Activated CD8-positive, alpha-beta memory T cell treated with anti-CD3 and anti-CD28 coated beads, Interleukin-2, amount 50 U/mL, for 48 hours (primary cell): ENCODE measurements at regions not wholly inside any gene's neighbourhood (a gene's known extent, or its start where the extent isn't known, plus 50 kb on each side); places are given as distances from the start of the nearest gene placed in this dataset.

Experiments
- DNase-seq: peaks from one replicate; pipeline ENCODE4 v3.0.0-alpha.2; 2020

- DNase-seq, result no peak
Observed at GRCh38 chr2:64770137-64770780, 116.5 kb upstream of the SERTAD2 start.

GRCh38 chr2:64770781-64771334 lies 117.1 kb upstream of the SERTAD2 start:
- DNase-seq, result no peak

GRCh38 chr2:64771737-64772136 lies 118.0 kb upstream of the SERTAD2 start:
- no peak for DNase-seq

GRCh38 chr2:64773461-64774118 lies 119.9 kb upstream of the SERTAD2 start:
- no peak for DNase-seq

GRCh38 chr2:64777841-64778240 lies 124.1 kb upstream of the SERTAD2 start:
- DNase-seq, result no peak

- DNase-seq, result no peak
Observed at GRCh38 chr2:64779117-64779690, 125.5 kb upstream of the SERTAD2 start.

- DNase-seq, result no peak
Observed at GRCh38 chr2:64780041-64780440, 126.3 kb upstream of the SERTAD2 start.

GRCh38 chr2:64781711-64782390 lies 128.1 kb upstream of the SERTAD2 start:
- DNase-seq, result no peak

- DNase-seq, result no peak
Observed at GRCh38 chr2:64784168-64785061, 130.7 kb upstream of the SERTAD2 start.

GRCh38 chr2:64785245-64785644 lies 131.5 kb upstream of the SERTAD2 start:
- DNase-seq, result no peak

- no peak for DNase-seq
Observed at GRCh38 chr2:64786343-64787018, 132.8 kb upstream of the SERTAD2 start.

- no peak for DNase-seq
Observed at GRCh38 chr2:64787019-64787365, 133.3 kb upstream of the SERTAD2 start.

- no peak for DNase-seq
Observed at GRCh38 chr2:64787698-64788097, 134.0 kb upstream of the SERTAD2 start.

- no peak for DNase-seq
Observed at GRCh38 chr2:64789466-64790320, 136.0 kb upstream of the SERTAD2 start.

- DNase-seq, result no peak
Observed at GRCh38 chr2:64792300-64792699, 138.6 kb upstream of the SERTAD2 start.

GRCh38 chr2:64792995-64793639 lies 139.4 kb upstream of the SERTAD2 start:
- no peak for DNase-seq

GRCh38 chr2:64793701-64794100 lies 140.0 kb upstream of the SERTAD2 start:
- no peak for DNase-seq

- DNase-seq, result no peak
Observed at GRCh38 chr2:64794426-64794995, 140.8 kb upstream of the SERTAD2 start.

- DNase-seq, result no peak
Observed at GRCh38 chr2:64795024-64795592, 141.4 kb upstream of the SERTAD2 start.

GRCh38 chr2:64796926-64797325 lies 143.2 kb upstream of the SERTAD2 start:
- DNase-seq, result no peak
